Spleen (tissue), 11 donors: ENCODE measurements at regions not wholly inside any gene's neighbourhood (a gene's known extent, or its start where the extent isn't known, plus 50 kb on each side); places are given as distances from the start of the nearest gene placed in this dataset.

Source experiments
- DNase-seq: peaks from one replicate; pipeline ENCODE4 v3.0.0-alpha.2; 2020
- H3K27ac ChIP-seq, 8 donors: fragments of 200-600 bp; sonication (generic) in 7 of 8; 1 replicate in 4 of 8; 2 replicates in 4 of 8; pipeline versions ENCODE4 v1.5.0 to v1.8.0; 2016 to 2021; ENCODE audit warnings: inconsistent platforms in 4 of 8, mild to moderate bottlenecking in 4 of 8, moderate library complexity in 1 of 8
- H3K27me3 ChIP-seq, 7 donors: fragments of 200-600 bp; sonication (generic) in 6 of 7; replicated peaks in 1 of 7; 1 replicate in 4 of 7; 2 replicates in 3 of 7; pipeline versions ENCODE4 v1.5.0 to v1.8.0; 2016 to 2021; ENCODE audit warnings: inconsistent platforms in 3 of 7, mild to moderate bottlenecking in 1 of 7
- H3K36me3 ChIP-seq, 6 donors: fragments of 200-600 bp; sonication (generic) in 5 of 6; 1 replicate in 4 of 6; 2 replicates in 2 of 6; pipeline versions ENCODE4 v1.5.0 to v1.8.0; 2016 to 2021; ENCODE audit warnings: inconsistent platforms in 2 of 6
- H3K4me1 ChIP-seq, 6 donors: fragments of 200-600 bp; sonication (generic) in 5 of 6; 1 replicate in 3 of 6; 2 replicates in 3 of 6; pipeline versions ENCODE4 v1.5.0 to v1.8.0; 2016 to 2021; ENCODE audit warnings: inconsistent platforms in 3 of 6
- H3K4me3 ChIP-seq, 8 donors: fragments of 200-600 bp; sonication (generic) in 7 of 8; 1 replicate in 4 of 8; 2 replicates in 4 of 8; pipeline versions ENCODE4 v1.5.0 to v1.8.0; 2016 to 2021; ENCODE audit warnings: inconsistent platforms in 4 of 8, mild to moderate bottlenecking in 4 of 8, moderate library complexity in 2 of 8
- H3K9me3 ChIP-seq, 8 donors: fragments of 200-600 bp; sonication (generic) in 7 of 8; 1 replicate in 4 of 8; 2 replicates in 4 of 8; pipeline versions ENCODE4 v1.5.0 to v1.8.0; 2016 to 2021; ENCODE audit warnings: inconsistent platforms in 4 of 8
- CTCF ChIP-seq, 11 experiments: fragments of 200-600 bp in 7 of 11; fragments of 450-650 bp in 4 of 11; sonication (generic) in 4 of 11; IDR thresholded peaks in 8 of 11; conservative IDR thresholded peaks in 3 of 11; 1 replicate in 7 of 11; 2 replicates in 4 of 11; pipeline versions ENCODE4 v1.4.0 to v1.8.0; 2016 to 2021; ENCODE audit warnings: antibody characterized with exemption in 11 of 11, inconsistent platforms in 4 of 11, mild to moderate bottlenecking in 1 of 11
- POLR2A ChIP-seq, 3 donors: fragments of 450-650 bp; IDR thresholded peaks; one replicate each; pipeline ENCODE4 v1.5.1; 2017; ENCODE audit warnings: antibody characterized with exemption in 3 of 3, mild to moderate bottlenecking in 1 of 3
- POLR2AphosphoS5 ChIP-seq, 3 donors: sonication (generic); formaldehyde crosslinking; IDR thresholded peaks; one replicate each; pipeline ENCODE4 v1.5.1; 2017; ENCODE audit warnings: antibody characterized with exemption in 3 of 3
- WGBS, 5 donors: extraction: QIAGEN DNeasy Blood & Tissue Kit in 3 of 5; methylation state at CpG; one replicate each; pipeline versions ENCODE4 v1.1.5 to v1.1.7; 2013 to 2018; 5-methylcytosine and 5-hydroxymethylcytosine counted together
- intact Hi-C: fragments of 100-400 bp; cut with DNase I; formaldehyde crosslinking; loops from one replicate; pipeline ENCODE4 v1.15.0; 2023; ENCODE audit warnings: low total_unique reads
- donor health status: healthy with polysubstance abuse.
- donor health status: DM: no; HTN: no; CAD: no; lungs with moderate emphysema.
- donor health status: DM: no; HTN: no; CAD: no.
- donor health status: Bipolar disorder and iron deficiency.
- donor health status: healthy.
- donor health status: DM: no; HTN: no; CAD: no.
- donor health status: DM: yes; HTN: yes; CAD: no.

GRCh38 chr17:83144421-83145357, 65.3 kb downstream of the METRNL start:
- no peak for TF ChIP-seq CTCF (IDR thresholded peaks at IDR 0.05 in 8 of 11, conservative IDR thresholded peaks at IDR 0.05 in 3 of 11)
- no peak for TF ChIP-seq POLR2AphosphoS5 (IDR thresholded peaks at IDR 0.05)
- TF ChIP-seq POLR2A (IDR thresholded peaks at IDR 0.05), result no peak
- H3K27ac ChIP-seq, result no peak overlapping the region
- H3K27me3 ChIP-seq, result peaks cover 0 to 3% (median 0%) of the 10 kb centered on the region in 7 donors
- WGBS, 5 donors, result 67 to 81% (median 68%) methylated on average over 15 to 16 of the region's 16 CpGs
- no peak overlapping the region for H3K4me3 ChIP-seq
- no peaks in the 10 kb centered on the region for H3K36me3 ChIP-seq
- no peak for DNase-seq
- no peaks in the 10 kb centered on the region for H3K4me1 ChIP-seq
- H3K9me3 ChIP-seq, result peaks cover 0 to 13% (median 8%) of the 10 kb centered on the region in 8 donors
- intact Hi-C loops, result no loop called here

DNA sequence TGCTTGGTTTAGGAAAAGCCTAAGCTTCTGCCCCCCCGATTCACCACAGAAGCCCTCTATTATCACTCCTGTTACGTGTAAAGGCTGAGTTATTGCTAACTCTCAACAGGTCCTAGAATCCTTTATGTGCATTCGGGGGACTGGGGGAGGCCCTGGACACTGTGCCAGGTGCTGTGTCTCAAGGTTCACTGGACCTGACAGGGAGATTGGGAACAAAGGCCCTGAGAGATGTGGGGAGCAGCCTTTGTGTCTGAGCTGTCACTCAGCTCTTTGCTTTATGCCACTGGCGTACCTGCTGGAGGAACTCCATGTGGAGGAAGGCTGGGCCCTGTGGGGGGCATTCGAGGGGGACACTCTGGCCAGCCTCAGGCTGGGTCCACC, 65.9 kb downstream of the METRNL start:
- 65 to 83% (median 73%) methylated on average over 5 of the region's 5 CpGs for WGBS, 5 donors
- Histone ChIP-seq H3K4me1 (no peaks in the 10 kb centered on the region), H3K9me3 (peaks cover 0 to 13% (median 8%) of the 10 kb centered on the region in 8 donors), H3K27me3 (peaks cover 0 to 3% (median 0%) of the 10 kb centered on the region in 7 donors), H3K36me3 (no peaks in the 10 kb centered on the region), H3K4me3 (no peak overlapping the region), H3K27ac (no peak overlapping the region)
- no peak for TF ChIP-seq POLR2AphosphoS5 (IDR thresholded peaks at IDR 0.05)
- no peak for TF ChIP-seq POLR2A (IDR thresholded peaks at IDR 0.05)
- no peak for TF ChIP-seq CTCF (IDR thresholded peaks at IDR 0.05 in 8 of 11, conservative IDR thresholded peaks at IDR 0.05 in 3 of 11)
- intact Hi-C loops, result no loop called here
- DNase-seq, result no peak

DNA sequence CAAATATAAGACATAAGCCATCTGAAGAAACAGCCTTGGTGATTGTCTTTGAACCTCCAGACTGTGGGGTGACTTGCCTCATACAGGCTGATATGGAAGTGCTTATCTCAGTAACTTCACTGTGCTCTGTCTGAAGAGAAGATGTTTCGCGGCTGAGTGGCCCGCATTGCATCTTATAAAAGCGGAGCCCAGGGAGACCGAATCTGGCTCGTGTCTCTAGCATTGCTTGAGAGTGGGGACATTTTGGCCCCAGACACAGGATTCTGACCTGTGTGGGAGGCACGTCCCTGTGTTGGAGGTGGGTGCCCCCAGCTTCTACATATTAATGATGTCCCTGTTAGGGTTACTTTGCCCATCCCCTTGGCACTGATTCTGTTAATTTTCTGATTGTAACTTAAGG, 66.4 kb downstream of the METRNL start:
- Histone ChIP-seq H3K27ac (no peak overlapping the region), H3K27me3 (peaks cover 0 to 3% (median 0%) of the 10 kb centered on the region in 7 donors), H3K36me3 (no peaks in the 10 kb centered on the region), H3K4me1 (no peaks in the 10 kb centered on the region), H3K4me3 (no peak overlapping the region), H3K9me3 (peaks cover 0 to 13% (median 8%) of the 10 kb centered on the region in 8 donors)
- no peak for DNase-seq
- intact Hi-C loops, result no loop called here
- WGBS, 5 donors, result 90 to 95% (median 92%) methylated on average over 7 of the region's 7 CpGs
- no peak for TF ChIP-seq POLR2A (IDR thresholded peaks at IDR 0.05)
- no peak for TF ChIP-seq CTCF (IDR thresholded peaks at IDR 0.05 in 8 of 11, conservative IDR thresholded peaks at IDR 0.05 in 3 of 11)
- no peak for TF ChIP-seq POLR2AphosphoS5 (IDR thresholded peaks at IDR 0.05)

DNA sequence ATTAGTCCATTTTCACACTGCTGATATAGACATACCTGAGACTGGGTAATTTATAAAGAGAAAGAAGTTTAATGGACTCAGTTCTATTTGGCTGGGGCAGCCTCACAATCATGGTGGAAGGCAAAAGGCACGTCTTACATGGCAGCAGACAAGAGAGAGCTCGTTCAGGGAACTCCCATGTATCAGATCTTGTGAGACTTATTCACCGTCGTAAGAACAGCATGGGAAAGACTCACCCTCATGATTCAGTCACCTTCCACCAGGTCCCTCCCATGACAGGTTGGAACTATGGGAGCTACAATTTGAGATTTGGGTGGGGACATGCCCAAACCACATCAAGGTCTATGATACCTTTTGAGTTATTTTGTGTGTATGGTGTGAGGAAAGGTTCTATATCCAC, 66.9 kb downstream of the METRNL start:
- peaks cover 0 to 3% (median 0%) of the 10 kb centered on the region in 7 donors for H3K27me3 ChIP-seq
- intact Hi-C loops, result no loop called here
- peaks cover 0 to 2% (median 0%) of the 10 kb centered on the region in 6 donors for H3K4me1 ChIP-seq
- no peak for TF ChIP-seq CTCF (IDR thresholded peaks at IDR 0.05 in 8 of 11, conservative IDR thresholded peaks at IDR 0.05 in 3 of 11)
- TF ChIP-seq POLR2A (IDR thresholded peaks at IDR 0.05), result no peak
- no peak for TF ChIP-seq POLR2AphosphoS5 (IDR thresholded peaks at IDR 0.05)
- H3K4me3 ChIP-seq, result no peak overlapping the region
- DNase-seq, result no peak
- H3K36me3 ChIP-seq, result no peaks in the 10 kb centered on the region
- H3K9me3 ChIP-seq, result peaks cover 0 to 13% (median 8%) of the 10 kb centered on the region in 8 donors
- H3K27ac ChIP-seq, result no peak overlapping the region
- 82 to 91% (median 85%) methylated on average over 4 of the region's 4 CpGs for WGBS, 5 donors
